Smooth muscle cell (in vitro differentiated cells): ENCODE measurements at regions not wholly inside any gene's neighbourhood (a gene's known extent, or its start where the extent isn't known, plus 50 kb on each side); places are given as distances from the start of the nearest gene placed in this dataset.

Source experiments
- DNase-seq: peaks from one replicate; lab custom pipeline; 2025; ENCODE audit not compliant: unreplicated experiment; lab: John Stamatoyannopoulos, UW
- H2AFZ ChIP-seq: fragments of 200-600 bp; sonication (generic); 2 replicates; pipeline ENCODE4 v1.6.0; 2016; ENCODE audit warnings: antibody characterized with exemption, low read depth, mild to moderate bottlenecking
- H3F3A ChIP-seq: fragments of 200-600 bp; sonication (generic); 2 replicates; pipeline ENCODE4 v1.6.0; 2017; ENCODE audit warnings: antibody characterized with exemption, low read depth
- H3K27ac ChIP-seq: fragments of 200-600 bp; sonication (generic); 2 replicates; pipeline ENCODE4 v1.5.1; 2016; ENCODE audit warnings: low read depth, mild to moderate bottlenecking
- H3K27me3 ChIP-seq: fragments of 200-600 bp; sonication (generic); 2 replicates; pipeline ENCODE4 v1.6.1; 2016; ENCODE audit warnings: low read depth, mild to moderate bottlenecking
- H3K36me3 ChIP-seq: fragments of 200-600 bp; sonication (generic); 2 replicates; pipeline ENCODE4 v1.5.1; 2016; ENCODE audit warnings: low read depth
- H3K4me1 ChIP-seq: fragments of 200-600 bp; sonication (generic); 2 replicates; pipeline ENCODE4 v1.5.1; 2016; ENCODE audit warnings: low read depth
- H3K4me2 ChIP-seq: fragments of 200-600 bp; sonication (generic); 2 replicates; pipeline ENCODE4 v1.6.0; 2016; ENCODE audit warnings: mild to moderate bottlenecking
- H3K4me3 ChIP-seq: fragments of 200-600 bp; sonication (generic); 2 replicates; pipeline ENCODE4 v1.5.1; 2016; ENCODE audit warnings: mild to moderate bottlenecking
- H3K79me2 ChIP-seq: fragments of 200-600 bp; sonication (generic); 2 replicates; pipeline ENCODE4 v1.6.0; 2016; ENCODE audit warnings: low read depth, mild to moderate bottlenecking
- H3K9ac ChIP-seq: fragments of 200-600 bp; sonication (generic); 2 replicates; pipeline ENCODE4 v1.6.0; 2016; ENCODE audit warnings: low read depth
- H3K9me3 ChIP-seq: fragments of 200-600 bp; sonication (generic); replicated peaks from 2 replicates; pipeline ENCODE4 v1.5.1; 2016; ENCODE audit warnings: low read depth
- H4K20me1 ChIP-seq: fragments of 200-600 bp; sonication (generic); 2 replicates; pipeline ENCODE4 v1.6.0; 2016; ENCODE audit warnings: low read depth
- CTCF ChIP-seq: fragments of 200-600 bp; sonication (generic); IDR thresholded peaks from 2 replicates; pipeline ENCODE4 v1.5.1; 2017; ENCODE audit warnings: borderline replicate concordance, mild to moderate bottlenecking, antibody characterized with exemption; ENCODE audit not compliant: insufficient read depth, poor library complexity, severe bottlenecking
- WGBS: methylation state at CpG from one replicate; pipeline ENCODE4 v1.1.7; 2016; ENCODE audit warnings: low lambda C conversion rate; 5-methylcytosine and 5-hydroxymethylcytosine counted together

- DNase-seq, result no peak
- no peaks in the 10 kb centered on the region for H3K4me1 ChIP-seq
- no peak overlapping the region for H3K9ac ChIP-seq
- H3K79me2 ChIP-seq, result no peaks in the 10 kb centered on the region
- no peaks in the 10 kb centered on the region for H3F3A ChIP-seq
- no peak overlapping the region for H3K4me2 ChIP-seq
- no peak overlapping the region for H2AFZ ChIP-seq
- peak overlapping the region; percentile 19 for H3K27ac ChIP-seq
- 72% methylated on average over 4 of the region's 4 CpGs for WGBS
- H3K27me3 ChIP-seq, result no peaks in the 10 kb centered on the region
- H3K4me3 ChIP-seq, result no peak overlapping the region
- no peaks in the 10 kb centered on the region for H3K9me3 ChIP-seq
- no peak for TF ChIP-seq CTCF
- no peaks in the 10 kb centered on the region for H3K36me3 ChIP-seq
- no peaks in the 10 kb centered on the region for H4K20me1 ChIP-seq
These were observed 942.3 kb upstream of the PRKX start for GRCh38 chrX:4655743-4656142.

GRCh38 chrX:4642114-4642513 is 928.7 kb upstream of the PRKX start:
- Histone ChIP-seq H3K27me3 (no peaks in the 10 kb centered on the region), H3F3A (no peaks in the 10 kb centered on the region), H3K9ac (no peak overlapping the region), H3K4me1 (no peaks in the 10 kb centered on the region), H3K27ac (no peak overlapping the region), H2AFZ (no peak overlapping the region), H3K36me3 (no peaks in the 10 kb centered on the region), H3K9me3 (no peaks in the 10 kb centered on the region), H3K79me2 (no peaks in the 10 kb centered on the region), H3K4me2 (no peak overlapping the region), H3K4me3 (no peak overlapping the region), H4K20me1 (no peaks in the 10 kb centered on the region)
- DNase-seq, result no peak
- 91% methylated on average over 2 of the region's 2 CpGs for WGBS
- no peak for TF ChIP-seq CTCF

- Histone ChIP-seq H3K9ac (no peak overlapping the region), H3F3A (no peaks in the 10 kb centered on the region), H2AFZ (no peak overlapping the region), H3K79me2 (no peaks in the 10 kb centered on the region), H3K4me3 (no peak overlapping the region), H4K20me1 (no peaks in the 10 kb centered on the region), H3K4me2 (no peak overlapping the region), H3K9me3 (no peaks in the 10 kb centered on the region), H3K36me3 (no peaks in the 10 kb centered on the region), H3K27me3 (no peaks in the 10 kb centered on the region), H3K4me1 (no peaks in the 10 kb centered on the region), H3K27ac (no peak overlapping the region)
- no peak for DNase-seq
- no peak for TF ChIP-seq CTCF
- 96% methylated on average over 4 of the region's 4 CpGs for WGBS
These were observed 924.6 kb upstream of the PRKX start for GRCh38 chrX:4638036-4638435.

- no peak overlapping the region for H3K9ac ChIP-seq
- 91% methylated on average over 1 of the region's 1 CpG for WGBS
- no peaks in the 10 kb centered on the region for H4K20me1 ChIP-seq
- no peaks in the 10 kb centered on the region for H3K27me3 ChIP-seq
- no peak overlapping the region for H3K4me2 ChIP-seq
- H2AFZ ChIP-seq, result no peak overlapping the region
- no peaks in the 10 kb centered on the region for H3K4me1 ChIP-seq
- no peaks in the 10 kb centered on the region for H3F3A ChIP-seq
- no peak for DNase-seq
- H3K4me3 ChIP-seq, result no peak overlapping the region
- H3K79me2 ChIP-seq, result no peaks in the 10 kb centered on the region
- H3K9me3 ChIP-seq, result no peaks in the 10 kb centered on the region
- no peak overlapping the region for H3K27ac ChIP-seq
- H3K36me3 ChIP-seq, result no peaks in the 10 kb centered on the region
- TF ChIP-seq CTCF, result no peak
These were observed 914.0 kb upstream of the PRKX start for GRCh38 chrX:4627414-4627813.
